ENCODE measurements at regions not wholly inside any gene's neighbourhood (a gene's known extent, or its start where the extent isn't known, plus 50 kb on each side); places are given as distances from the start of the nearest gene placed in this dataset.

DNA sequence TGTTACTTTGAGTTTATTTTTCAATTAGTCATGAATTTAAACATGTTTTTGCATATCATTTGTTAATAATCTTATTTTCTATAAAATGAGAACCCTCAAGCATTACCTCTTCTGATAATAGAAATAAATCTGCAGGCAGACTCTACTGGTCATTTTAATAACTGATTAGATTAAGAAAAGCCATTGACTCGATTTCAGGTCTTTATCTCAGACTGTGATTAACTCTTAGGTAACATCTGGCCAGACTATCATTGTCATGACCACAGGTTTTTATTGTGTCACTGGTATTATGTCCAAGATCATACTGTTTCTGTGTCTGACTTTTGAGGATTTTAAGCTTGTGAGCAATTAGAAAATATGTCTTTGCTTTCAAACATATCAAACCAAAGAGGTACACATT is 83.6 kb upstream of the SLC13A1 start:
- Mint-ChIP-seq H3K27me3 (ENCODE audit: insufficient read depth) (no peaks in the 10 kb centered on the region), H3K4me3 (no peak overlapping the region), H3K9me3 (no peaks in the 10 kb centered on the region), H3K27ac (no peak overlapping the region), H3K36me3 (ENCODE audit: low read depth) (no peaks in the 10 kb centered on the region), H3K4me1 (peaks cover 5% of the 10 kb centered on the region)
- no peaks in the 10 kb centered on the region for H3K27me3 ChIP-seq (ENCODE audit: control insufficient read depth, insufficient read depth, low read length, poor library complexity, severe bottlenecking)
- 77 to 100% methylated on average over 1 of the region's 1 CpG for WGBS, 2 experiments (ENCODE audit: insufficient coverage in 1 of 2, insufficient read length in 1 of 2)
- H3K27ac ChIP-seq (ENCODE audit: low read depth, low read length): no peak overlapping the region
- H3K4me1 ChIP-seq (ENCODE audit: control insufficient read depth, insufficient read depth, low read length): no peaks in the 10 kb centered on the region
- H3K9ac ChIP-seq (ENCODE audit: extremely low read depth, low read length, poor library complexity, severe bottlenecking): no peak overlapping the region
- no peaks in the 10 kb centered on the region for H3K36me3 ChIP-seq (ENCODE audit: control insufficient read depth, insufficient read depth, low read length)
- DNase-seq: no peak
- no peak overlapping the region for H3K4me3 ChIP-seq (ENCODE audit: low read length)
- TF ChIP-seq, protein P1, sequence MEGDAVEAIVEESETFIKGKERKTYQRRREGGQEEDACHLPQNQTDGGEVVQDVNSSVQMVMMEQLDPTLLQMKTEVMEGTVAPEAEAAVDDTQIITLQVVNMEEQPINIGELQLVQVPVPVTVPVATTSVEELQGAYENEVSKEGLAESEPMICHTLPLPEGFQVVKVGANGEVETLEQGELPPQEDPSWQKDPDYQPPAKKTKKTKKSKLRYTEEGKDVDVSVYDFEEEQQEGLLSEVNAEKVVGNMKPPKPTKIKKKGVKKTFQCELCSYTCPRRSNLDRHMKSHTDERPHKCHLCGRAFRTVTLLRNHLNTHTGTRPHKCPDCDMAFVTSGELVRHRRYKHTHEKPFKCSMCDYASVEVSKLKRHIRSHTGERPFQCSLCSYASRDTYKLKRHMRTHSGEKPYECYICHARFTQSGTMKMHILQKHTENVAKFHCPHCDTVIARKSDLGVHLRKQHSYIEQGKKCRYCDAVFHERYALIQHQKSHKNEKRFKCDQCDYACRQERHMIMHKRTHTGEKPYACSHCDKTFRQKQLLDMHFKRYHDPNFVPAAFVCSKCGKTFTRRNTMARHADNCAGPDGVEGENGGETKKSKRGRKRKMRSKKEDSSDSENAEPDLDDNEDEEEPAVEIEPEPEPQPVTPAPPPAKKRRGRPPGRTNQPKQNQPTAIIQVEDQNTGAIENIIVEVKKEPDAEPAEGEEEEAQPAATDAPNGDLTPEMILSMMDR (conservative IDR thresholded peaks at IDR 0.05): no peak
- no peaks in the 10 kb centered on the region for H3K9me3 ChIP-seq (ENCODE audit: control insufficient read depth, low read length)

DNA sequence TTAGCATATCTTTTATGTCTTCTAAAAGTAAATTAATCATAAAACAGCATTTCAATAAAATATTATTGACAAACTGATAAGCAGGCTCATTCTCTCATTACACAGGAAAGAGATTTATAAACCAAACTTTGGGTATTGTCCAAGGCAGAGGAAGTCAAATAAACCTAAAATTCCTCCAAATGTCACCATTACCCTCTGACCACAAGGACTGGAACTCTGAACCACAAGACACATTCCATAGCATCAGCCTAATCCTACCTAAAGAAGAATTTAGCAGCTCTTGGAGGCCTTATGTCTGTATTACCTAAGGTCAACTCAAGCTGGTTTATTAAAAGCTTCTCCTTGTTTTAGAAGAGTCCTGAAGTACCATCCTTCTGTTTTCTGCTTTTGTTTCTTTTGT is 82.4 kb upstream of the SLC13A1 start:
- H3K36me3 Mint-ChIP-seq (ENCODE audit: low read depth): no peaks in the 10 kb centered on the region
- Histone ChIP-seq H3K4me3 (ENCODE audit: low read length) (no peak overlapping the region), H3K9ac (ENCODE audit: extremely low read depth, low read length, poor library complexity, severe bottlenecking) (no peak overlapping the region), H3K4me1 (ENCODE audit: control insufficient read depth, insufficient read depth, low read length) (no peaks in the 10 kb centered on the region), H3K9me3 (ENCODE audit: control insufficient read depth, low read length) (peaks cover 5% of the 10 kb centered on the region), H3K27me3 (ENCODE audit: control insufficient read depth, insufficient read depth, low read length, poor library complexity, severe bottlenecking) (no peaks in the 10 kb centered on the region), H3K27ac (ENCODE audit: low read depth, low read length) (no peak overlapping the region), H3K36me3 (ENCODE audit: control insufficient read depth, insufficient read depth, low read length) (no peaks in the 10 kb centered on the region)
- no peaks in the 10 kb centered on the region for H3K9me3 Mint-ChIP-seq
- DNase-seq: no peak
- no peaks in the 10 kb centered on the region for H3K27me3 Mint-ChIP-seq (ENCODE audit: insufficient read depth)
- H3K27ac Mint-ChIP-seq: no peak overlapping the region
- peaks cover 5% of the 10 kb centered on the region for H3K4me1 Mint-ChIP-seq
- TF ChIP-seq, protein P1 (conservative IDR thresholded peaks at IDR 0.05): no peak
- H3K4me3 Mint-ChIP-seq: no peak overlapping the region

DNA sequence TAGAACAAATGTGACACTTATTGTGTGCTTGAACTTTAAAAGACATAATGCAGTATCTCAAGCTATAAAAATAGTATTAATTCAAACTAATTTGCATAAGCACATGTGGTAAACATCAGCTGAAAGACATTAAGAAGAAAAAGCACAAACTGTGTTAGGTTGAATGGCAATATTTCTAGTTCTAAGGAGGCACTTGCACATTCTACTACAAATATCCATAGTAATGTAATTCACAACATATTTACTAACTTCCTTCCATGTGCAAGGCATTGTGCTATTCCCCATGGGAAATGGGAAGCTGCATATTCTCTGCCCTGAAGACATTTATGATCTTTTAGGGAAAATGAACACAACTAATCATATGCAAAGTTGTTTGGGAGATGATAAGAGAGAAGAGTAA is 80.2 kb upstream of the SLC13A1 start:
- H3K4me1 Mint-ChIP-seq: peaks cover 15% of the 10 kb centered on the region
- H3K36me3 ChIP-seq (ENCODE audit: control insufficient read depth, insufficient read depth, low read length): no peaks in the 10 kb centered on the region
- no peak overlapping the region for H3K4me3 ChIP-seq (ENCODE audit: low read length)
- H3K27me3 Mint-ChIP-seq (ENCODE audit: insufficient read depth): no peaks in the 10 kb centered on the region
- H3K36me3 Mint-ChIP-seq (ENCODE audit: low read depth): no peaks in the 10 kb centered on the region
- H3K9me3 Mint-ChIP-seq: no peaks in the 10 kb centered on the region
- no peak for DNase-seq
- no peak overlapping the region for H3K9ac ChIP-seq (ENCODE audit: extremely low read depth, low read length, poor library complexity, severe bottlenecking)
- TF ChIP-seq, protein P1 (conservative IDR thresholded peaks at IDR 0.05): no peak
- H3K4me1 ChIP-seq (ENCODE audit: control insufficient read depth, insufficient read depth, low read length): peaks cover 7% of the 10 kb centered on the region
- H3K9me3 ChIP-seq (ENCODE audit: control insufficient read depth, low read length): peaks cover 6% of the 10 kb centered on the region
- no peak overlapping the region for H3K4me3 Mint-ChIP-seq
- no peak overlapping the region for H3K27ac Mint-ChIP-seq
- H3K27ac ChIP-seq (ENCODE audit: low read depth, low read length): no peak overlapping the region
- H3K27me3 ChIP-seq (ENCODE audit: control insufficient read depth, insufficient read depth, low read length, poor library complexity, severe bottlenecking): no peaks in the 10 kb centered on the region

Data from endodermal cell (in vitro differentiated cells).